ENCODE measurements at regions not wholly inside any gene's neighbourhood (a gene's known extent, or its start where the extent isn't known, plus 50 kb on each side); places are given as distances from the start of the nearest gene placed in this dataset.

DNA sequence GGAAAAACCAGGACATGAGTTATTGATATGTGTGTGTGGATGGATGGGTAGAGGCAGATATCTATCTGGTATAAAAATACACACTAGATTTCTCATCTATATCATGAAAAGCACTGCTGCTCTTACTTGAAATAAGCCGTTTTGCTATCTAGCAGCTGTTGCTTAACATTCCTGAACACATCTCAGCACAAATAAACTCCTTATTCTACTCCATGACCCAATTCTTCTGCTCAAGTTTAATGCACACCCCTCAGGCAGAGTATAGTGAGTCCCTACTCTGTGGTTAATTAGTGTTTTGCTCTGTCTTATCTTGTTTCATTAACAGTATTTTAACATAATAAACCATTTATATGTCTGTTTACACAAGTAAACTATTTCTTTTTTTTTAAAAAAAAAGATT, 134.2 kb downstream of the CBLN2 start:
- ATAC-seq = no peak
- DNase-seq = no peak
- intact Hi-C loops (cut with DNase I) = no loop called here
- Histone ChIP-seq H3K27ac (no peak overlapping the region), H3K36me3 (no peaks in the 10 kb centered on the region), H3K4me1 (no peaks in the 10 kb centered on the region), H3K9me3 (peaks cover 0 to 19% of the 10 kb centered on the region in 2 donors), H3K4me3 (no peak overlapping the region), H3K27me3 (no peaks in the 10 kb centered on the region)
- TF ChIP-seq, protein P1, sequence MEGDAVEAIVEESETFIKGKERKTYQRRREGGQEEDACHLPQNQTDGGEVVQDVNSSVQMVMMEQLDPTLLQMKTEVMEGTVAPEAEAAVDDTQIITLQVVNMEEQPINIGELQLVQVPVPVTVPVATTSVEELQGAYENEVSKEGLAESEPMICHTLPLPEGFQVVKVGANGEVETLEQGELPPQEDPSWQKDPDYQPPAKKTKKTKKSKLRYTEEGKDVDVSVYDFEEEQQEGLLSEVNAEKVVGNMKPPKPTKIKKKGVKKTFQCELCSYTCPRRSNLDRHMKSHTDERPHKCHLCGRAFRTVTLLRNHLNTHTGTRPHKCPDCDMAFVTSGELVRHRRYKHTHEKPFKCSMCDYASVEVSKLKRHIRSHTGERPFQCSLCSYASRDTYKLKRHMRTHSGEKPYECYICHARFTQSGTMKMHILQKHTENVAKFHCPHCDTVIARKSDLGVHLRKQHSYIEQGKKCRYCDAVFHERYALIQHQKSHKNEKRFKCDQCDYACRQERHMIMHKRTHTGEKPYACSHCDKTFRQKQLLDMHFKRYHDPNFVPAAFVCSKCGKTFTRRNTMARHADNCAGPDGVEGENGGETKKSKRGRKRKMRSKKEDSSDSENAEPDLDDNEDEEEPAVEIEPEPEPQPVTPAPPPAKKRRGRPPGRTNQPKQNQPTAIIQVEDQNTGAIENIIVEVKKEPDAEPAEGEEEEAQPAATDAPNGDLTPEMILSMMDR (IDR thresholded peaks at IDR 0.05) = no peak

DNA sequence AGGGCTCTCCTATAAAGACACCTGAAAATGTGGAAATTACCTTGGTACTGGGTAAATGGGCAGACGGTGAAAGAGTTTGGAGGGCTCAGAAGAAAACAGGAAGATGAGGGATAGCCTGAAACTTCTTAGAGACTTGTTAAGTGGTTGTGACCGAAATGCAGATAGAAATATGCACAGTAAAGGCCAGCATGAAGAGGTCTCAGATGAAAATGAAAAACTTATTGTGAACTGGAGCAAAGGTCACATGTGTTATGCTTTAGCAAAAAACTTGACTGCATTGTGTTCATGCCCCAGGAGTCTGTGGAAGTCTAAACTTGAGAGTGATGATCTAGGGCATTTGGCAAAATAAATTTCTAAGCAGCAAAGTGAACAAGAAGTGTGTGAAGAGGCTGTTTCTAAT, 137.1 kb downstream of the CBLN2 start:
- peaks cover 0 to 22% of the 10 kb centered on the region in 2 donors for H3K9me3 ChIP-seq
- DNase-seq (no peak), ATAC-seq (no peak)
- TF ChIP-seq, protein P1 (IDR thresholded peaks at IDR 0.05) = no peak
- H3K27ac ChIP-seq = no peak overlapping the region
- intact Hi-C loops (cut with DNase I) = no loop called here
- H3K27me3 ChIP-seq = no peaks in the 10 kb centered on the region
- H3K4me3 ChIP-seq = no peak overlapping the region
- no peaks in the 10 kb centered on the region for H3K36me3 ChIP-seq
- no peaks in the 10 kb centered on the region for H3K4me1 ChIP-seq

DNA sequence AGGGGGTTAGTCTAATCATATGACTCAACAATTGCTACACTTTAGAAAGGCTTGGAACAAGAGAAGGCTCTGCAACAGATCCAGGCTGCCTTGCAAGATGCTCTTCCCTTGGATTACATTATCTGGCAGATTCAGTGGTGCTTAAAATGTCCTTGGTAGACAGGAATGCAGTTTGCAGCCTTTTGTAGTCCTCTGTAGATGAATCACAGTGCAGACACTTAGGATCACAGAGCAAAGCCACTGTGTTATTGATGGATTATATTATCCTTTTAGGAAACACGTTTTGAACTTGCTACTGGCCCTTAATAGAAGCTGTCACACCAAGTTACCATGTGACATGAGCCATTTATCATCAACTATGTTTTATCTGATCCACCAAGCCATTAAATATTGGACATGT, 152.2 kb downstream of the CBLN2 start:
- Histone ChIP-seq H3K4me3 (no peak overlapping the region), H3K9me3 (peaks cover 0 to 5% of the 10 kb centered on the region in 2 donors), H3K36me3 (no peaks in the 10 kb centered on the region), H3K27me3 (no peaks in the 10 kb centered on the region), H3K27ac (no peak overlapping the region), H3K4me1 (no peaks in the 10 kb centered on the region)
- intact Hi-C loops (cut with DNase I) = no loop called here
- ATAC-seq = no peak
- TF ChIP-seq, protein P1 (IDR thresholded peaks at IDR 0.05) = no peak
- DNase-seq = no peak

- no peak for DNase-seq
- TF ChIP-seq, protein P1 (IDR thresholded peaks at IDR 0.05) = no peak
- ATAC-seq = no peak
Observed at GRCh38 chr18:72391427-72391826, 152.7 kb downstream of the CBLN2 start.

GRCh38 chr18:72378016-72378415, 166.1 kb downstream of the CBLN2 start:
- H3K4me1 ChIP-seq = no peaks in the 10 kb centered on the region

More at GRCh38 chr18:72391427-72391826, 152.7 kb downstream of the CBLN2 start:
- Histone ChIP-seq H3K36me3 (no peaks in the 10 kb centered on the region), H3K9me3 (peaks cover 0 to 5% of the 10 kb centered on the region in 2 donors), H3K27ac (no peak overlapping the region), H3K4me3 (no peak overlapping the region), H3K4me1 (no peaks in the 10 kb centered on the region), H3K27me3 (no peaks in the 10 kb centered on the region)
- intact Hi-C loops (cut with DNase I) = no loop called here

More at GRCh38 chr18:72378016-72378415, 166.1 kb downstream of the CBLN2 start:
- intact Hi-C loops (cut with DNase I) = no loop called here
- TF ChIP-seq, protein P1 (IDR thresholded peaks at IDR 0.05) = no peak
- Histone ChIP-seq H3K27me3 (no peaks in the 10 kb centered on the region), H3K4me3 (no peak overlapping the region), H3K9me3 (no peaks in the 10 kb centered on the region), H3K27ac (no peak overlapping the region), H3K36me3 (no peaks in the 10 kb centered on the region)
- ATAC-seq = no peak
- no peak for DNase-seq

Data from left lung (tissue), 4 donors.